Upper lobe of right lung (tissue), 1 donor: ENCODE measurements at regions not wholly inside any gene's neighbourhood (a gene's known extent, or its start where the extent isn't known, plus 50 kb on each side); places are given as distances from the start of the nearest gene placed in this dataset.

Source experiments
- ATAC-seq: fragments of 200-7000 bp; cut with Tn5 transposase; one replicate; pipeline ENCODE4 v1.9.1; 2020; ENCODE audit warnings: mild to moderate bottlenecking, moderate library complexity
- DNase-seq: peaks from one replicate; pipeline ENCODE4 v3.0.0-alpha.2; 2020
- H3K27ac ChIP-seq: fragments of 200-600 bp; one replicate; pipeline ENCODE4 v1.8.0; 2022
- H3K27me3 ChIP-seq: fragments of 200-600 bp; one replicate; pipeline ENCODE4 v1.8.0; 2022; ENCODE audit warnings: mild to moderate bottlenecking
- H3K36me3 ChIP-seq: fragments of 200-600 bp; one replicate; pipeline ENCODE4 v1.8.0; 2022
- H3K4me1 ChIP-seq: fragments of 200-600 bp; one replicate; pipeline ENCODE4 v1.8.0; 2022
- H3K4me3 ChIP-seq: fragments of 200-600 bp; one replicate; pipeline ENCODE4 v1.8.0; 2022; ENCODE audit warnings: mild to moderate bottlenecking
- H3K9me3 ChIP-seq: fragments of 200-600 bp; one replicate; pipeline ENCODE4 v1.8.0; 2022
- CTCF ChIP-seq: fragments of 200-600 bp; IDR thresholded peaks from one replicate; pipeline ENCODE4 v1.8.0; 2022; ENCODE audit warnings: antibody characterized with exemption
- intact Hi-C: fragments of 100-400 bp; cut with DNase I; formaldehyde crosslinking; loops from one replicate; pipeline ENCODE4 v1.11.0; 2022
- donor health status: DM: no; HTN: yes; CAD: no; lungs with severe emphysema.

- ATAC-seq = peak; percentile 39
- H3K27ac ChIP-seq = no peak overlapping the region
- H3K4me3 ChIP-seq = no peak overlapping the region
- intact Hi-C loops = no loop called here
- no peak for DNase-seq
- H3K36me3 ChIP-seq = no peaks in the 10 kb centered on the region
- no peaks in the 10 kb centered on the region for H3K4me1 ChIP-seq
- TF ChIP-seq CTCF = no peak
- H3K27me3 ChIP-seq = no peaks in the 10 kb centered on the region
- no peaks in the 10 kb centered on the region for H3K9me3 ChIP-seq
Measured at GRCh38 chr2:104177179-104177578, 676.7 kb upstream of the POU3F3 start.

- no peaks in the 10 kb centered on the region for H3K36me3 ChIP-seq
- H3K4me1 ChIP-seq = no peaks in the 10 kb centered on the region
- intact Hi-C loops = no loop called here
- DNase-seq = no peak
- no peak overlapping the region for H3K4me3 ChIP-seq
- H3K27ac ChIP-seq = no peak overlapping the region
- ATAC-seq = no peak
- no peaks in the 10 kb centered on the region for H3K9me3 ChIP-seq
- no peak for TF ChIP-seq CTCF
- H3K27me3 ChIP-seq = no peaks in the 10 kb centered on the region
Measured at GRCh38 chr2:104179644-104180043, 674.3 kb upstream of the POU3F3 start.

DNA sequence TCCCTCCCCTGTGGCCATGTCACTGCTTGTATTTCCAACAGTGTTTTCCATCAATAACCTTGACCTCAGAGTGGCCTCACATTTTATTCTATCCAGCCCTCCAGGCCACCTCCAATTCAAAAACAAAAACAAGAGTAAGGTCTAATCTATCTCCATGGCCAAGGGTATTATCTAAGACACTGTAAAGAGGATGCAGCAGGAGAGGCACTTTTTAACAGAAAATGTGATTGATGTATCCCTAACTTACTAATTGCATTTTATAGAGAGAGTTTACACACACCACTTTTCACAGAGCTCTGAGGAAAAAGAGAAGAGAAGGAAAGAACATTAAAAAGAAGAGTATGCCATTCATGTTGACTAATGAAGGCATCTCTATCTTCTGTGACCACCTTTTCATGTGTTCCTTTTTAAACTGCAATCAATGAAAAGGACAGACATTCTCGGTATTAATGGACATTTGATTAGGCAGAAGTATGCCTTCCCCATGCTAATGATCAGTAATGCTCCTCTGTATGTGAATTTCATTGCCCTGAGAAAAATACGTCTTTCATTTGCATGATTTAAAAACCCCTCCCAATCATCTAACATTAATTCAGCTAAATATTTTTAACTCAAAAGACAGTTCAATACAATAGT lies 653.3 kb upstream of the POU3F3 start:
- Histone ChIP-seq H3K9me3 (no peaks in the 10 kb centered on the region), H3K4me3 (no peak overlapping the region), H3K27me3 (no peaks in the 10 kb centered on the region), H3K4me1 (no peaks in the 10 kb centered on the region), H3K36me3 (no peaks in the 10 kb centered on the region), H3K27ac (no peak overlapping the region)
- ATAC-seq = no peak
- intact Hi-C loops = no loop called here
- no peak for DNase-seq
- TF ChIP-seq CTCF = no peak

- ATAC-seq (no peak), DNase-seq (no peak)
- no peak overlapping the region for H3K4me3 ChIP-seq
- intact Hi-C loops = no loop called here
- no peaks in the 10 kb centered on the region for H3K9me3 ChIP-seq
- H3K27me3 ChIP-seq = no peaks in the 10 kb centered on the region
- H3K27ac ChIP-seq = no peak overlapping the region
- no peaks in the 10 kb centered on the region for H3K36me3 ChIP-seq
- no peak for TF ChIP-seq CTCF
- no peaks in the 10 kb centered on the region for H3K4me1 ChIP-seq
Measured at GRCh38 chr2:104213758-104214157, 640.2 kb upstream of the POU3F3 start.

DNA sequence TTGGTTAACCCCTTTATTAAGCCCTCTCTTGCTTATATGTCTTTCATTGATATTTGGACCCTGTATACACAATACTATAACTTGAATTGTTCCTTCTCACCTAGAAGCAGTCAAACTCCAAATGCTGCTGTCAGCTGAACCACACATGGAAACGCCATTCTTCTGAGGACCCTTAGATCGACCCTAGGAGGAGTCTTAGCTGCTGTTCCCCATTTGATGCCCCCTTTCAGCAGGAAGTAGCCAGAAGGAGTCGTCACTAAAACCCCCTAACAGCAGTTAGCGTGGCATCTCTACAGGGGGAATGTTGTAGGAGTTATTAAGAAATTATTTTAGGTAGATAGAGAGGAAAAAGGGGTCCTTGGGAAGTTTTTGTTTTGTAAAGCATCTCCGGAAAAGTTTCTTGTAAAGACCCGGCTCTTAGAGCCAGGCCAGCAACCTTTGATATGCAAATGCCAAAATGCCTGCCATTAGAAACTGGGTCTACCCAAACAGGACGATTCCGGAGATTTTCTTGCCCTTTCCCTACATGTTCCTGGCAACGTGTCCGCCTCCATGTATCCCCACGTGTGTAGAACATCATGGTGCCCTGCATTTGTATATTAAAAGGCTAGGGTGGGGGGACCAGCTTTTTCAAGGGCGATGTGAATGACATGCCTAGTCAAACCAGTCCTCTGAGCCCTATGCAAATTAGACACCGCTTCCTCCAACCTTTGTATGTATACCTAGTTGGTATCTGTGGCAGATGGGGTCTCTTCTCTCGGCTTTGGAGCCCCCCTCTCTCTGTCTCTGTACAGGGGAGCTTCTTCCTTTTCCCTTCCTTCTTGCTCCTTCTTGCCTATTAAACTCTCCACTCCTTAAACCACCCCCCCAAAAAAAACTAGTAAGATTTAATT lies 638.4 kb upstream of the POU3F3 start:
- ATAC-seq (no peak), DNase-seq (no peak)
- no peaks in the 10 kb centered on the region for H3K9me3 ChIP-seq
- H3K36me3 ChIP-seq = no peaks in the 10 kb centered on the region
- H3K27ac ChIP-seq = no peak overlapping the region
- no peak for TF ChIP-seq CTCF
- no peak overlapping the region for H3K4me3 ChIP-seq
- H3K27me3 ChIP-seq = no peaks in the 10 kb centered on the region
- H3K4me1 ChIP-seq = no peaks in the 10 kb centered on the region
- intact Hi-C loops = no loop called here
